SK-N-SH treated with all-trans-retinoic acid at 6 μM for 48 hours (cell line): ENCODE measurements at regions not wholly inside any gene's neighbourhood (a gene's known extent, or its start where the extent isn't known, plus 50 kb on each side); places are given as distances from the start of the nearest gene placed in this dataset.

Experiments used
- ATAC-seq: fragments of 200-7000 bp; cut with Tn5 transposase; 3 replicates; pipeline ENCODE4 v1.9.1; 2020; ENCODE audit warnings: mild to moderate bottlenecking, moderate library complexity
- ARNTL ChIP-seq: fragments of 450-650 bp; formaldehyde crosslinking; IDR thresholded peaks from 2 replicates; pipeline ENCODE4 v1.5.0; 2020; ENCODE audit warnings: low read depth, mild to moderate bottlenecking, moderate library complexity, borderline replicate concordance
- BACH2 ChIP-seq: fragments of 250-450 bp; sonication (Bioruptor Pico); IDR thresholded peaks from 2 replicates; pipeline ENCODE4 v1.9.0; 2021; ENCODE audit warnings: mild to moderate bottlenecking, borderline replicate concordance
- CREB5 ChIP-seq: fragments of 250-450 bp; sonication (Bioruptor Pico); IDR thresholded peaks from 2 replicates; pipeline ENCODE4 v1.5.1; 2020; ENCODE audit warnings: low read depth, mild to moderate bottlenecking, moderate library complexity
- CSDC2 ChIP-seq: fragments of 250-450 bp; sonication (Bioruptor Pico); IDR thresholded peaks from 2 replicates; pipeline ENCODE4 v1.5.0; 2020; ENCODE audit warnings: mild to moderate bottlenecking, moderate library complexity
- CSRNP3 ChIP-seq: fragments of 250-450 bp; sonication (Bioruptor Pico); IDR thresholded peaks from 2 replicates; pipeline ENCODE4 v1.5.1; 2021; ENCODE audit warnings: mild to moderate bottlenecking, moderate library complexity
- ESRRG ChIP-seq: fragments of 250-450 bp; sonication (Bioruptor Pico); IDR thresholded peaks from 2 replicates; pipeline ENCODE4 v1.6.1; 2021; ENCODE audit warnings: mild to moderate bottlenecking
- GLIS3 ChIP-seq: fragments of 250-450 bp; sonication (Bioruptor Pico); IDR thresholded peaks from 2 replicates; pipeline ENCODE4 v1.5.0; 2020; ENCODE audit warnings: mild to moderate bottlenecking, moderate library complexity
- ISL1 ChIP-seq: fragments of 250-450 bp; sonication (Bioruptor Pico); IDR thresholded peaks from 2 replicates; pipeline ENCODE4 v2.1.2; 2022; ENCODE audit warnings: mild to moderate bottlenecking, moderate library complexity
- OSR1 ChIP-seq: fragments of 250-450 bp; sonication (Bioruptor Pico); IDR thresholded peaks from 2 replicates; pipeline ENCODE4 v1.8.0; 2022; ENCODE audit warnings: moderate library complexity, mild to moderate bottlenecking, inconsistent platforms
- PATZ1 ChIP-seq: fragments of 250-450 bp; sonication (Bioruptor Pico); IDR thresholded peaks from 2 replicates; pipeline ENCODE4 v1.8.0; 2020; ENCODE audit warnings: mild to moderate bottlenecking, moderate library complexity, borderline replicate concordance
- POU6F1 ChIP-seq: fragments of 250-450 bp; sonication (Bioruptor Pico); IDR thresholded peaks from 2 replicates; pipeline ENCODE4 v1.8.0; 2021; ENCODE audit warnings: low read depth, mild to moderate bottlenecking, moderate library complexity, borderline replicate concordance
- PPARA ChIP-seq: fragments of 250-450 bp; sonication (Bioruptor Pico); IDR thresholded peaks from 2 replicates; pipeline ENCODE4 v1.5.0; 2020; ENCODE audit warnings: mild to moderate bottlenecking, borderline replicate concordance
- RARB ChIP-seq: fragments of 250-450 bp; sonication (Bioruptor Pico); IDR thresholded peaks from 2 replicates; pipeline ENCODE4 v1.8.0; 2021; ENCODE audit warnings: mild to moderate bottlenecking, moderate library complexity
- SNAI2 ChIP-seq: fragments of 250-450 bp; sonication (Bioruptor Pico); IDR thresholded peaks from 2 replicates; pipeline ENCODE4 v1.5.0; 2020; ENCODE audit warnings: mild to moderate bottlenecking, moderate library complexity
- TCF4 ChIP-seq: fragments of 250-450 bp; sonication (Bioruptor Pico); IDR thresholded peaks from 2 replicates; pipeline ENCODE4 v1.8.0; 2021; ENCODE audit warnings: mild to moderate bottlenecking, moderate library complexity, borderline replicate concordance
- TOX ChIP-seq: fragments of 250-450 bp; sonication (Bioruptor Pico); IDR thresholded peaks from 2 replicates; pipeline ENCODE4 v1.8.0; 2021; ENCODE audit warnings: mild to moderate bottlenecking, moderate library complexity, borderline replicate concordance
- TSHZ2 ChIP-seq: fragments of 250-450 bp; sonication (Bioruptor Pico); IDR thresholded peaks from 2 replicates; pipeline ENCODE4 v1.5.0; 2020; ENCODE audit warnings: mild to moderate bottlenecking, moderate library complexity
- ZC3H10 ChIP-seq: fragments of 250-450 bp; sonication (Bioruptor Pico); IDR thresholded peaks from 2 replicates; pipeline ENCODE4 v1.5.1; 2021; ENCODE audit warnings: mild to moderate bottlenecking, moderate library complexity
- ZFP3 ChIP-seq: fragments of 250-450 bp; sonication (Bioruptor Pico); IDR thresholded peaks from 2 replicates; pipeline ENCODE4 v1.5.0; 2020; ENCODE audit warnings: mild to moderate bottlenecking, moderate library complexity
- ZFP30 ChIP-seq: fragments of 450-650 bp; formaldehyde crosslinking; IDR thresholded peaks from 2 replicates; pipeline ENCODE4 v1.5.0; 2022; ENCODE audit warnings: mild to moderate bottlenecking, moderate library complexity
- ZNF565 ChIP-seq: fragments of 450-650 bp; formaldehyde crosslinking; conservative IDR thresholded peaks from 2 replicates; pipeline ENCODE4 v1.5.0; 2020; ENCODE audit warnings: low read depth, mild to moderate bottlenecking, moderate library complexity
- ZNF70 ChIP-seq: fragments of 450-650 bp; formaldehyde crosslinking; IDR thresholded peaks from 2 replicates; pipeline ENCODE4 v1.5.0; 2020; ENCODE audit warnings: mild to moderate bottlenecking, moderate library complexity
- ZNF8 ChIP-seq: fragments of 450-650 bp; formaldehyde crosslinking; IDR thresholded peaks from 2 replicates; pipeline ENCODE4 v1.5.0; 2020; ENCODE audit warnings: mild to moderate bottlenecking, moderate library complexity

- ATAC-seq = no peak
- no peak for TF ChIP-seq PPARA (CRISPR knock-in tag)
- TF ChIP-seq ZNF8 (CRISPR knock-in tag) = no peak
- TF ChIP-seq ARNTL (CRISPR knock-in tag) = no peak
- TF ChIP-seq ZNF565 (CRISPR knock-in tag) = no peak
- TF ChIP-seq BACH2 (CRISPR knock-in tag) = no peak
- no peak for TF ChIP-seq OSR1 (CRISPR knock-in tag)
- TF ChIP-seq ZC3H10 (CRISPR knock-in tag) = no peak
- TF ChIP-seq ISL1 (CRISPR knock-in tag) = no peak
- TF ChIP-seq TCF4 (CRISPR knock-in tag) = no peak
- TF ChIP-seq SNAI2 (CRISPR knock-in tag) = no peak
- no peak for TF ChIP-seq POU6F1 (CRISPR knock-in tag)
- TF ChIP-seq ZNF70 (CRISPR knock-in tag) = no peak
- no peak for TF ChIP-seq RARB (CRISPR knock-in tag)
- no peak for TF ChIP-seq ZFP3 (CRISPR knock-in tag)
- TF ChIP-seq CSDC2 = no peak
- no peak for TF ChIP-seq GLIS3 (CRISPR knock-in tag)
- no peak for TF ChIP-seq ZFP30 (CRISPR knock-in tag)
These were observed 58.8 kb upstream of the MAP3K7 start for GRCh38 chr6:90645634-90646033.

- TF ChIP-seq SNAI2 (CRISPR knock-in tag) (no peak), ZFP30 (CRISPR knock-in tag) (no peak), TOX (no peak), RARB (CRISPR knock-in tag) (no peak), BACH2 (CRISPR knock-in tag) (no peak), ESRRG (CRISPR knock-in tag) (no peak), ISL1 (CRISPR knock-in tag) (no peak), OSR1 (CRISPR knock-in tag) (no peak), CSRNP3 (CRISPR knock-in tag) (no peak), CREB5 (CRISPR knock-in tag) (no peak), GLIS3 (CRISPR knock-in tag) (no peak), POU6F1 (CRISPR knock-in tag) (no peak), PPARA (CRISPR knock-in tag) (no peak), TSHZ2 (no peak), CSDC2 (no peak), TCF4 (CRISPR knock-in tag) (no peak)
- ATAC-seq = no peak
These were observed 57.6 kb upstream of the MAP3K7 start for GRCh38 chr6:90644492-90644891.

GRCh38 chr6:90643381-90643780 lies 56.5 kb upstream of the MAP3K7 start:
- no peak for TF ChIP-seq ISL1 (CRISPR knock-in tag)
- TF ChIP-seq CSDC2 = no peak
- no peak for TF ChIP-seq ESRRG (CRISPR knock-in tag)
- no peak for TF ChIP-seq ZC3H10 (CRISPR knock-in tag)
- TF ChIP-seq BACH2 (CRISPR knock-in tag) = no peak
- no peak for TF ChIP-seq ARNTL (CRISPR knock-in tag)
- no peak for TF ChIP-seq ZFP30 (CRISPR knock-in tag)
- no peak for TF ChIP-seq TOX
- TF ChIP-seq PPARA (CRISPR knock-in tag) = no peak
- TF ChIP-seq TSHZ2 = no peak
- TF ChIP-seq RARB (CRISPR knock-in tag) = no peak
- TF ChIP-seq PATZ1 (CRISPR knock-in tag) = no peak
- no peak for TF ChIP-seq ZFP3 (CRISPR knock-in tag)
- ATAC-seq = no peak
